LNCaP clone FGC (cell line): ENCODE measurements at regions not wholly inside any gene's neighbourhood (a gene's known extent, or its start where the extent isn't known, plus 50 kb on each side); places are given as distances from the start of the nearest gene placed in this dataset.

Source experiments
- DNase-seq: peaks from one replicate; pipeline ENCODE4 v3.0.0-alpha.2; 2011; ENCODE audit warnings: low read depth
- H3K4me3 ChIP-seq: 2 replicates; pipeline ENCODE4 v1.5.1; 2011; ENCODE audit warnings: mild to moderate bottlenecking, low read depth, low read length, control low read depth
- CTCF ChIP-seq: IDR thresholded peaks from 2 replicates; pipeline ENCODE4 v1.5.1; 2012; ENCODE audit warnings: mild to moderate bottlenecking; ENCODE audit not compliant: control insufficient read depth, insufficient read depth; ENCODE audit errors: extremely low read depth

- no peak for DNase-seq
- H3K4me3 ChIP-seq: no peak overlapping the region
- TF ChIP-seq CTCF: no peak
Measured at GRCh38 chr1:189036628-189037027, 1441.0 kb downstream of the BRINP3 start.

- TF ChIP-seq CTCF: no peak
- no peak overlapping the region for H3K4me3 ChIP-seq
Measured at GRCh38 chr1:189046127-189046526, 1431.5 kb downstream of the BRINP3 start.

GRCh38 chr1:189084811-189085210, 1392.9 kb downstream of the BRINP3 start:
- H3K4me3 ChIP-seq: no peak overlapping the region
- no peak for DNase-seq
- no peak for TF ChIP-seq CTCF

More at GRCh38 chr1:189046127-189046526, 1431.5 kb downstream of the BRINP3 start:
- no peak for DNase-seq

- TF ChIP-seq CTCF: no peak
- no peak overlapping the region for H3K4me3 ChIP-seq
- no peak for DNase-seq
Measured at GRCh38 chr1:189103956-189104355, 1373.7 kb downstream of the BRINP3 start.

- no peak for TF ChIP-seq CTCF
- DNase-seq: no peak
- no peak overlapping the region for H3K4me3 ChIP-seq
Measured at GRCh38 chr1:189117072-189117770, 1360.4 kb downstream of the BRINP3 start.

GRCh38 chr1:189121941-189122340, 1355.7 kb downstream of the BRINP3 start:
- H3K4me3 ChIP-seq: no peak overlapping the region
- no peak for TF ChIP-seq CTCF
- no peak for DNase-seq

GRCh38 chr1:189125694-189126093, 1352.0 kb downstream of the BRINP3 start:
- DNase-seq: no peak
- no peak overlapping the region for H3K4me3 ChIP-seq
- TF ChIP-seq CTCF: no peak
